Transverse colon (tissue), 4 donors: ENCODE measurements at regions not wholly inside any gene's neighbourhood (a gene's known extent, or its start where the extent isn't known, plus 50 kb on each side); places are given as distances from the start of the nearest gene placed in this dataset.

Source experiments
- EP300 ChIP-seq: sonication (generic); formaldehyde crosslinking; IDR thresholded peaks from one replicate; pipeline ENCODE4 v1.6.1; 2017; ENCODE audit warnings: antibody characterized with exemption, low read depth
- POLR2A ChIP-seq: fragments of 450-650 bp; IDR thresholded peaks from one replicate; pipeline ENCODE4 v1.6.1; 2016; ENCODE audit warnings: antibody characterized with exemption, mild to moderate bottlenecking, moderate library complexity
- POLR2AphosphoS5 ChIP-seq, 3 donors: sonication (generic); formaldehyde crosslinking; IDR thresholded peaks; one replicate each; pipeline ENCODE4 v1.6.1; 2016; ENCODE audit warnings: antibody characterized with exemption in 3 of 3
- TF ChIP-seq, protein P1 (sequence below), 5 experiments: fragments of 200-600 bp in 3 of 5; fragments of 450-650 bp in 2 of 5; sonication (generic) in 3 of 5; IDR thresholded peaks; 1 replicate in 2 of 5; 2 replicates in 3 of 5; pipeline ENCODE4 v1.5.1; 2016 to 2017; ENCODE audit warnings: antibody characterized with exemption in 5 of 5, inconsistent platforms in 3 of 5, mild to moderate bottlenecking in 2 of 5, moderate library complexity in 1 of 5

DNA sequence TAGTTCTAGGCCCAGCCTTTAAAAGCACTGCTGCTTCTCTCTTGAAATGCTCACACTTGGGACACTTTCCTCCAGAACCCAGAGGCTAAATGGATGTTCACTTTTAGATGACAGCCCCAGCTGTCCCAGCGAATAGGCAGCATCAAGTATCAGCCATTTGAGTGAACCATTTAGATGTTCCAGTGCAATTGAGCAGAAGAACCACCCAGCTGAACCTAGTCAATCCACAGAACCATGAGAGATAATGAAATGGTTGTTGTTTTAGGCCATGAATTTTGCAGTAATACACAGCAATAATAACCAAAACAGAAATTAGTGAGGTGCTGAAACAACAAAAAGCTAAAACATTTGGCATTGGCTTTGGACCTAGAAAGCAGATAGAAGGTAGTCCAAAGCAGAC, 273.9 kb downstream of the ETV1 start:
- TF ChIP-seq POLR2AphosphoS5 (IDR thresholded peaks at IDR 0.05) (no peak), POLR2A (no peak), EP300 (no peak)
- TF ChIP-seq, protein P1, sequence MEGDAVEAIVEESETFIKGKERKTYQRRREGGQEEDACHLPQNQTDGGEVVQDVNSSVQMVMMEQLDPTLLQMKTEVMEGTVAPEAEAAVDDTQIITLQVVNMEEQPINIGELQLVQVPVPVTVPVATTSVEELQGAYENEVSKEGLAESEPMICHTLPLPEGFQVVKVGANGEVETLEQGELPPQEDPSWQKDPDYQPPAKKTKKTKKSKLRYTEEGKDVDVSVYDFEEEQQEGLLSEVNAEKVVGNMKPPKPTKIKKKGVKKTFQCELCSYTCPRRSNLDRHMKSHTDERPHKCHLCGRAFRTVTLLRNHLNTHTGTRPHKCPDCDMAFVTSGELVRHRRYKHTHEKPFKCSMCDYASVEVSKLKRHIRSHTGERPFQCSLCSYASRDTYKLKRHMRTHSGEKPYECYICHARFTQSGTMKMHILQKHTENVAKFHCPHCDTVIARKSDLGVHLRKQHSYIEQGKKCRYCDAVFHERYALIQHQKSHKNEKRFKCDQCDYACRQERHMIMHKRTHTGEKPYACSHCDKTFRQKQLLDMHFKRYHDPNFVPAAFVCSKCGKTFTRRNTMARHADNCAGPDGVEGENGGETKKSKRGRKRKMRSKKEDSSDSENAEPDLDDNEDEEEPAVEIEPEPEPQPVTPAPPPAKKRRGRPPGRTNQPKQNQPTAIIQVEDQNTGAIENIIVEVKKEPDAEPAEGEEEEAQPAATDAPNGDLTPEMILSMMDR (IDR thresholded peaks at IDR 0.05), result no peak
